Right lobe of liver (tissue), 4 donors: ENCODE measurements at regions not wholly inside any gene's neighbourhood (a gene's known extent, or its start where the extent isn't known, plus 50 kb on each side); places are given as distances from the start of the nearest gene placed in this dataset.

Experiments used
- POLR2A ChIP-seq: fragments of 450-650 bp; IDR thresholded peaks from one replicate; pipeline ENCODE4 v1.6.1; 2017; ENCODE audit warnings: antibody characterized with exemption, mild to moderate bottlenecking
- TF ChIP-seq, protein P1 (sequence below), 4 donors: fragments of 200-600 bp in 3 of 4; fragments of 450-650 bp in 1 of 4; IDR thresholded peaks; one replicate each; pipeline versions ENCODE4 v1.5.1 to v1.8.0; 2016 to 2022; ENCODE audit warnings: antibody characterized with exemption in 4 of 4, mild to moderate bottlenecking in 2 of 4
- donor health status: DM: no; HTN: no; CAD: no.
- donor health status: DM: no; HTN: no; CAD: no.
- donor health status: DM: no; HTN: yes; CAD: no.

GRCh38 chr12:58363971-58364370 lies 422.6 kb downstream of the ATP23 start:
- TF ChIP-seq, protein P1, sequence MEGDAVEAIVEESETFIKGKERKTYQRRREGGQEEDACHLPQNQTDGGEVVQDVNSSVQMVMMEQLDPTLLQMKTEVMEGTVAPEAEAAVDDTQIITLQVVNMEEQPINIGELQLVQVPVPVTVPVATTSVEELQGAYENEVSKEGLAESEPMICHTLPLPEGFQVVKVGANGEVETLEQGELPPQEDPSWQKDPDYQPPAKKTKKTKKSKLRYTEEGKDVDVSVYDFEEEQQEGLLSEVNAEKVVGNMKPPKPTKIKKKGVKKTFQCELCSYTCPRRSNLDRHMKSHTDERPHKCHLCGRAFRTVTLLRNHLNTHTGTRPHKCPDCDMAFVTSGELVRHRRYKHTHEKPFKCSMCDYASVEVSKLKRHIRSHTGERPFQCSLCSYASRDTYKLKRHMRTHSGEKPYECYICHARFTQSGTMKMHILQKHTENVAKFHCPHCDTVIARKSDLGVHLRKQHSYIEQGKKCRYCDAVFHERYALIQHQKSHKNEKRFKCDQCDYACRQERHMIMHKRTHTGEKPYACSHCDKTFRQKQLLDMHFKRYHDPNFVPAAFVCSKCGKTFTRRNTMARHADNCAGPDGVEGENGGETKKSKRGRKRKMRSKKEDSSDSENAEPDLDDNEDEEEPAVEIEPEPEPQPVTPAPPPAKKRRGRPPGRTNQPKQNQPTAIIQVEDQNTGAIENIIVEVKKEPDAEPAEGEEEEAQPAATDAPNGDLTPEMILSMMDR (IDR thresholded peaks at IDR 0.05): no peak
- no peak for TF ChIP-seq POLR2A
